H9 (cell line): ENCODE measurements at regions not wholly inside any gene's neighbourhood (a gene's known extent, or its start where the extent isn't known, plus 50 kb on each side); places are given as distances from the start of the nearest gene placed in this dataset.
"Not testable (repeated sequence)": the region's sequence is repeated elsewhere in the genome, so short reads cannot be mapped to it uniquely, and the experiment has no call there.

ENCODE experiments used
- DNase-seq: peaks from one replicate; pipeline ENCODE4 v3.0.0-alpha.2; 2017
- H2AFZ ChIP-seq: one replicate; pipeline ENCODE4 v1.6.1; 2013; ENCODE audit warnings: mild to moderate bottlenecking, low read length, control low read depth, moderate library complexity
- H2AK5ac ChIP-seq: 2 replicates; pipeline ENCODE4 v1.6.1; 2013; ENCODE audit warnings: low read length, control low read depth, mixed read lengths; ENCODE audit not compliant: insufficient read length
- H2BK120ac ChIP-seq: one replicate; pipeline ENCODE4 v1.6.1; 2013; ENCODE audit warnings: low read depth, mild to moderate bottlenecking, low read length, control low read depth, inconsistent platforms; ENCODE audit not compliant: poor library complexity, severe bottlenecking
- H2BK12ac ChIP-seq: 2 replicates; pipeline ENCODE4 v1.6.1; 2013; ENCODE audit warnings: low read length, control low read depth, mixed read lengths, low read depth; ENCODE audit not compliant: insufficient read length
- H2BK15ac ChIP-seq: 2 replicates; pipeline ENCODE4 v1.6.1; 2013; ENCODE audit warnings: low read depth, low read length, control low read depth
- H2BK20ac ChIP-seq: one replicate; pipeline ENCODE4 v1.6.1; 2013; ENCODE audit warnings: low read depth, mild to moderate bottlenecking, low read length, control low read depth, inconsistent platforms; ENCODE audit not compliant: poor library complexity, severe bottlenecking
- H2BK5ac ChIP-seq: 2 replicates; pipeline ENCODE4 v1.6.1; 2013; ENCODE audit warnings: low read length, control low read depth, mixed read lengths; ENCODE audit not compliant: insufficient read length
- H3K14ac ChIP-seq: 2 replicates; pipeline ENCODE4 v1.6.1; 2013; ENCODE audit warnings: low read length, control low read depth; ENCODE audit not compliant: insufficient read depth
- H3K18ac ChIP-seq: 2 replicates; pipeline ENCODE4 v1.6.1; 2013; ENCODE audit warnings: low read depth, mild to moderate bottlenecking, mixed read lengths, low read length, control low read depth; ENCODE audit not compliant: insufficient read length
- H3K23ac ChIP-seq: 2 replicates; pipeline ENCODE4 v1.6.1; 2013; ENCODE audit warnings: low read length, control low read depth, mixed read lengths, low read depth; ENCODE audit not compliant: insufficient read length
- H3K23me2 ChIP-seq: 2 replicates; pipeline ENCODE4 v1.6.1; 2013; ENCODE audit warnings: low read depth, mild to moderate bottlenecking, mixed read lengths, low read length, control low read depth; ENCODE audit not compliant: insufficient read length, poor library complexity, severe bottlenecking
- H3K27ac ChIP-seq: 2 replicates; pipeline ENCODE4 v1.5.1; 2013; ENCODE audit warnings: low read length, control low read depth, mixed read lengths, low read depth; ENCODE audit not compliant: insufficient read length
- H3K27me3 ChIP-seq: 2 replicates; pipeline ENCODE4 v1.6.1; 2013; ENCODE audit warnings: low read length, control low read depth, inconsistent platforms; ENCODE audit not compliant: insufficient read depth
- H3K4ac ChIP-seq: 2 replicates; pipeline ENCODE4 v1.6.1; 2013; ENCODE audit warnings: low read depth, mild to moderate bottlenecking, control low read depth, inconsistent platforms, low read length, moderate library complexity
- H3K4me1 ChIP-seq: 2 replicates; pipeline ENCODE4 v1.6.1; 2013; ENCODE audit warnings: low read length, control low read depth, inconsistent platforms; ENCODE audit not compliant: insufficient read depth
- H3K4me2 ChIP-seq: 2 replicates; pipeline ENCODE4 v1.6.1; 2013; ENCODE audit warnings: low read length, control low read depth, mixed read lengths; ENCODE audit not compliant: insufficient read length, insufficient read depth
- H3K56ac ChIP-seq: 2 replicates; pipeline ENCODE4 v1.6.1; 2013; ENCODE audit warnings: low read depth, mild to moderate bottlenecking, mixed read lengths, low read length, control low read depth; ENCODE audit not compliant: insufficient read length
- H3K79me1 ChIP-seq: 2 replicates; pipeline ENCODE4 v1.6.1; 2013; ENCODE audit warnings: low read depth, mild to moderate bottlenecking, moderate library complexity, low read length, control low read depth, inconsistent platforms; ENCODE audit not compliant: insufficient read depth, poor library complexity, severe bottlenecking
- H3K79me2 ChIP-seq: 2 replicates; pipeline ENCODE4 v1.6.1; 2013; ENCODE audit warnings: low read length, control low read depth, inconsistent platforms; ENCODE audit not compliant: insufficient read depth
- H3K9ac ChIP-seq: 2 replicates; pipeline ENCODE4 v1.6.1; 2013; ENCODE audit warnings: low read length, control low read depth, mixed read lengths; ENCODE audit not compliant: insufficient read length; ENCODE audit errors: extremely low read depth
- H3K9me3 ChIP-seq: one replicate; pipeline ENCODE4 v1.6.1; 2013; ENCODE audit warnings: low read depth, low read length, inconsistent platforms; ENCODE audit not compliant: control insufficient read depth
- H3T11ph ChIP-seq: one replicate; pipeline ENCODE4 v1.6.1; 2013; ENCODE audit warnings: mild to moderate bottlenecking, low read length, control low read depth, inconsistent platforms
- H4K20me1 ChIP-seq: one replicate; pipeline ENCODE4 v1.6.1; 2013; ENCODE audit not compliant: control insufficient read depth, insufficient read length, insufficient read depth
- H4K5ac ChIP-seq: 2 replicates; pipeline ENCODE4 v1.6.1; 2013; ENCODE audit warnings: low read depth, mild to moderate bottlenecking, mixed read lengths, low read length, control low read depth; ENCODE audit not compliant: insufficient read length
- H4K8ac ChIP-seq: replicated peaks from 2 replicates; pipeline ENCODE4 v1.6.1; 2013; ENCODE audit warnings: low read length, control low read depth, mixed read lengths, low read depth; ENCODE audit not compliant: insufficient read length
- H4K91ac ChIP-seq: 2 replicates; pipeline ENCODE4 v1.6.1; 2013; ENCODE audit warnings: low read depth, mild to moderate bottlenecking, moderate library complexity, mixed read lengths, low read length, control low read depth; ENCODE audit not compliant: insufficient read length
- H3K27ac Mint-ChIP-seq, 3 experiments: 2 replicates in 2 of 3; 3 replicates in 1 of 3; pipeline ENCODE4 v1.8.0; 2020 to 2021; ENCODE audit warnings: mixed read lengths in 3 of 3, mild to moderate bottlenecking in 1 of 3, moderate library complexity in 1 of 3
- H3K27me3 Mint-ChIP-seq: 2 replicates; pipeline ENCODE4 v1.8.0; 2021; ENCODE audit warnings: low read depth, mild to moderate bottlenecking, moderate library complexity, mixed read lengths
- H3K36me3 Mint-ChIP-seq, 3 experiments: 2 replicates in 2 of 3; 3 replicates in 1 of 3; pipeline ENCODE4 v1.8.0; 2020 to 2021; ENCODE audit warnings: low read depth in 3 of 3, mixed read lengths in 3 of 3; ENCODE audit not compliant: insufficient read depth in 1 of 3
- H3K4me1 Mint-ChIP-seq, 2 experiments: 2 replicates each; pipeline ENCODE4 v1.8.0; 2020; ENCODE audit warnings: mixed read lengths in 2 of 2
- H3K4me3 Mint-ChIP-seq, 2 experiments: 2 replicates in 1 of 2; 3 replicates in 1 of 2; pipeline ENCODE4 v1.8.0; 2020 to 2021; ENCODE audit warnings: mild to moderate bottlenecking in 2 of 2, mixed read lengths in 2 of 2, moderate library complexity in 1 of 2
- H3K9me3 Mint-ChIP-seq, 2 experiments: 2 replicates in 1 of 2; 3 replicates in 1 of 2; pipeline ENCODE4 v1.8.0; 2020; ENCODE audit warnings: mild to moderate bottlenecking in 2 of 2, mixed read lengths in 2 of 2, moderate library complexity in 1 of 2
- WGBS: extraction: QIAGEN DNeasy Blood & Tissue Kit; methylation state at CpG from one replicate; pipeline ENCODE4 v1.1.7; 2013; ENCODE audit warnings: missing lambda C conversion rate, low lambda C conversion rate, mixed read lengths; ENCODE audit not compliant: insufficient read length; ENCODE audit errors: extremely low coverage; 5-methylcytosine and 5-hydroxymethylcytosine counted together

DNA sequence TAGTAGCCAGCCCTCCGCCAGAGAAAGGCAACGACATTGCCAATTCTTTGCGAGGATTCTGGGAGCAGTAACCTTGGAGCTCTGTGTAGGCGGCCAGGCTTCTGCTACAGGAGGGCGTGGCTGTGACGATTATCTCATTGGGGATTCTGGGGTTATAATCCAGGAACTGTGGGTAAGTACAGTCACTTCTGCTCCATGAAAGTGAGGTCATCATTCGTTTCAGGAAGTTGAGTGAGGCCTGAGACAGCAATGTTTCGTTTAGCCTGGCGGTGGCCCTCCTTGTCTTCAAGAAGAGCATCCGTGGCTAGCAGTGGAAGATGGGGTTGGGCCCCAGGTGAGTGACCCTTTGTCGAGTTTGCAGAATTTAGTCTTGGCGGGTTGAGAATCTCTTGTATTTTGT lies 687.6 kb upstream of the DEFB115 start:
- H3K27ac Mint-ChIP-seq, H3K27ac ChIP-seq, H3K56ac ChIP-seq, H2BK120ac ChIP-seq, H2BK5ac ChIP-seq, H3K27me3 Mint-ChIP-seq, H3K27me3 ChIP-seq, H3T11ph ChIP-seq, H3K4me1 ChIP-seq, H3K4ac ChIP-seq, H3K4me2 ChIP-seq, H2BK15ac ChIP-seq, H3K9me3 ChIP-seq, H3K9ac ChIP-seq, H3K23ac ChIP-seq, H4K5ac ChIP-seq, H2BK20ac ChIP-seq, H3K14ac ChIP-seq, H3K4me3 Mint-ChIP-seq, H2AFZ ChIP-seq, H2AK5ac ChIP-seq, H3K79me2 ChIP-seq, H3K18ac ChIP-seq, H4K20me1 ChIP-seq, H2BK12ac ChIP-seq, H4K91ac ChIP-seq, H3K4me1 Mint-ChIP-seq, H3K23me2 ChIP-seq, H3K79me1 ChIP-seq, H3K36me3 Mint-ChIP-seq, DNase-seq, H4K8ac ChIP-seq: not testable (repeated sequence)
- no CpG with 5 or more reads among the region's 12 CpGs for WGBS
- peaks cover 72 to 76% of the 10 kb centered on the region in 2 experiments for H3K9me3 Mint-ChIP-seq

DNA sequence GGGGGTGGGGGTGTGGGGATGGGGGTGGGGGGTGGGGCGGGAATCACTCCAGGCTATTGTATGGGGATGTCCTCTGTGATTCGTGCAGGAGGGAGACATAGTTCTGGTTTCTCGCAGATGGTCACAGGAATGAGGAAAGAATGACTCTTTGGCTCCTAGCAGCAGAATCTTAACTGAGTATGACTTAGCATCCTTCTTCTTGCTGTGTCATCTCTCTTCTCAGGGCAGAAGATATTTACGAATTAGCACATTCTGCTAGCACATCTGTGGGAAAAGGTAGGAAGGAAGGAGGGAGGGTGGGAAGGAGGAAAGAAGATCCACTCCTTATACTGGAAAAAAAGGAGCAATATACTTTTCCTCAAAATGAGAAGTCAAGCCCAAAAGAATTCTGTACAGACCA lies 686.8 kb upstream of the DEFB115 start:
- H2BK5ac ChIP-seq, H3K4me3 Mint-ChIP-seq, H3K4me1 Mint-ChIP-seq, H3K79me2 ChIP-seq, H2AFZ ChIP-seq, H3K9me3 ChIP-seq, H4K20me1 ChIP-seq, H2BK120ac ChIP-seq, H3K27me3 Mint-ChIP-seq, H3K27ac Mint-ChIP-seq, H3K4me2 ChIP-seq, H4K8ac ChIP-seq, H2BK15ac ChIP-seq, H3K4me1 ChIP-seq, H3K14ac ChIP-seq, H2AK5ac ChIP-seq, DNase-seq, H3K79me1 ChIP-seq, H3K23me2 ChIP-seq, H3T11ph ChIP-seq, H2BK12ac ChIP-seq, H3K27me3 ChIP-seq, H4K5ac ChIP-seq, H3K4ac ChIP-seq, H3K18ac ChIP-seq, H3K27ac ChIP-seq, H4K91ac ChIP-seq, H2BK20ac ChIP-seq, H3K56ac ChIP-seq, H3K23ac ChIP-seq, H3K36me3 Mint-ChIP-seq, H3K9ac ChIP-seq: not testable (repeated sequence)
- WGBS, result no CpG with 5 or more reads among the region's 4 CpGs
- H3K9me3 Mint-ChIP-seq, result peaks cover 68 to 72% of the 10 kb centered on the region in 2 experiments
